A673 (cell line): ENCODE measurements at regions not wholly inside any gene's neighbourhood (a gene's known extent, or its start where the extent isn't known, plus 50 kb on each side); places are given as distances from the start of the nearest gene placed in this dataset.

Source experiments
- BruUV-seq: library from RNA; stranded (reverse); fragments of 400-500 nt; replicated peaks from 2 replicates; lab custom pipeline; 2021; lab: Mats Ljungman, UMichigan
- CTCF ChIA-PET: fragments of 300-600 bp; sonication (Branson Sonifier 250); formaldehyde crosslinking; loops from one replicate; lab custom pipeline; 2022; ENCODE audit warnings: antibody characterized with exemption; lab: Charles Lee
- POLR2A ChIA-PET: fragments of 300-600 bp; sonication (Branson Sonifier 250); formaldehyde crosslinking; loops from one replicate; lab custom pipeline; 2022; ENCODE audit warnings: antibody characterized with exemption; ENCODE audit not compliant: low non-redundant PET; lab: Charles Lee
- DNase-seq: peaks from one replicate; pipeline ENCODE4 v3.0.0-alpha.2; 2015; ENCODE audit warnings: low spot score
- H3K27ac ChIP-seq: fragments of 200-600 bp; sonication (generic); 2 replicates; pipeline ENCODE4 v1.5.1; 2016; ENCODE audit warnings: mixed run types, low read depth, mild to moderate bottlenecking, mixed read lengths, antibody characterized with exemption, low read length; ENCODE audit not compliant: poor library complexity, severe bottlenecking
- H3K27me3 ChIP-seq: fragments of 200-600 bp; sonication (generic); replicated peaks from 2 replicates; pipeline ENCODE4 v1.6.1; 2017; ENCODE audit warnings: mixed run types, low read depth, mild to moderate bottlenecking, mixed read lengths, antibody characterized with exemption, low read length; ENCODE audit not compliant: insufficient read depth, poor library complexity
- H3K36me3 ChIP-seq: fragments of 200-600 bp; sonication (generic); 2 replicates; pipeline ENCODE4 v1.6.1; 2016; ENCODE audit warnings: mixed run types, mild to moderate bottlenecking, mixed read lengths, antibody characterized with exemption, low read length; ENCODE audit not compliant: insufficient read depth, poor library complexity, severe bottlenecking
- H3K4me1 ChIP-seq: fragments of 200-600 bp; sonication (generic); 2 replicates; pipeline ENCODE4 v1.6.1; 2017; ENCODE audit warnings: mixed run types, mild to moderate bottlenecking, mixed read lengths, antibody characterized with exemption, low read length; ENCODE audit not compliant: insufficient read depth, poor library complexity, severe bottlenecking
- H3K4me3 ChIP-seq: fragments of 200-600 bp; sonication (generic); 2 replicates; pipeline ENCODE4 v1.5.1; 2016; ENCODE audit warnings: low read depth, mixed run types, mild to moderate bottlenecking, mixed read lengths, low read length; ENCODE audit not compliant: poor library complexity, severe bottlenecking
- H3K9me3 ChIP-seq: fragments of 200-600 bp; sonication (generic); 2 replicates; pipeline ENCODE4 v1.6.1; 2016; ENCODE audit warnings: mixed run types, low read depth, mild to moderate bottlenecking, mixed read lengths, antibody characterized with exemption, low read length; ENCODE audit not compliant: poor library complexity, severe bottlenecking
- EZH2 ChIP-seq: fragments of 200-600 bp; sonication (generic); IDR thresholded peaks from 2 replicates; pipeline ENCODE4 v1.6.1; 2017; ENCODE audit warnings: borderline replicate concordance, low read depth, mild to moderate bottlenecking, mixed read lengths, antibody characterized with exemption, low read length; ENCODE audit not compliant: poor library complexity, severe bottlenecking
- intact Hi-C: fragments of 100-400 bp; cut with micrococcal nuclease; formaldehyde crosslinking; loops from one replicate; pipeline ENCODE4 v1.10.0; 2022; ENCODE audit not compliant: unreplicated experiment
- TF ChIP-seq, protein P1 (sequence below): fragments of 300-800, 200-600 bp; sonication (generic); conservative IDR thresholded peaks from 2 replicates; pipeline ENCODE4 v1.5.1; 2017; ENCODE audit warnings: low read depth, mild to moderate bottlenecking, antibody characterized with exemption, low read length, moderate library complexity, mixed read lengths

DNA sequence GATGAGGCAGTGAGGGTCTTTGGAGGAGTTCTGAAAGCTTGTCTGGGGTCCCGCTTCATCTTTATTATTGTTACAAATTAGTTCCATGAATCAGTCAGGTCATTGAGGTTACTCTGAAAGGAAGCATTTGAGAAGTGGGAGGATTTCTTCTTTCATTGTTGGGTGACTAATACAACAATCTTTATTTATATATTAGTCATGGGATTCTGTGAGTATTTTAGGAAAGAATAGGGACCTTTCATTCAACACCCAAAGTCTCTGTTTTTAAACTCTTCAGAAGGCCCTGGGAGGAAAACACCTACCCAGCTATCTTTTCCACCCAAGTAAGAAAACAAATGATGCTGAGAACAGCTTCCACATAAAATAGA, 98.3 kb downstream of the SOD2 start:
- intact Hi-C loops = no loop called here
- Histone ChIP-seq H3K27ac (no peak overlapping the region), H3K4me1 (no peaks in the 10 kb centered on the region), H3K36me3 (no peaks in the 10 kb centered on the region), H3K4me3 (no peak overlapping the region), H3K27me3 (no peaks in the 10 kb centered on the region), H3K9me3 (no peaks in the 10 kb centered on the region)
- TF ChIP-seq, protein P1, sequence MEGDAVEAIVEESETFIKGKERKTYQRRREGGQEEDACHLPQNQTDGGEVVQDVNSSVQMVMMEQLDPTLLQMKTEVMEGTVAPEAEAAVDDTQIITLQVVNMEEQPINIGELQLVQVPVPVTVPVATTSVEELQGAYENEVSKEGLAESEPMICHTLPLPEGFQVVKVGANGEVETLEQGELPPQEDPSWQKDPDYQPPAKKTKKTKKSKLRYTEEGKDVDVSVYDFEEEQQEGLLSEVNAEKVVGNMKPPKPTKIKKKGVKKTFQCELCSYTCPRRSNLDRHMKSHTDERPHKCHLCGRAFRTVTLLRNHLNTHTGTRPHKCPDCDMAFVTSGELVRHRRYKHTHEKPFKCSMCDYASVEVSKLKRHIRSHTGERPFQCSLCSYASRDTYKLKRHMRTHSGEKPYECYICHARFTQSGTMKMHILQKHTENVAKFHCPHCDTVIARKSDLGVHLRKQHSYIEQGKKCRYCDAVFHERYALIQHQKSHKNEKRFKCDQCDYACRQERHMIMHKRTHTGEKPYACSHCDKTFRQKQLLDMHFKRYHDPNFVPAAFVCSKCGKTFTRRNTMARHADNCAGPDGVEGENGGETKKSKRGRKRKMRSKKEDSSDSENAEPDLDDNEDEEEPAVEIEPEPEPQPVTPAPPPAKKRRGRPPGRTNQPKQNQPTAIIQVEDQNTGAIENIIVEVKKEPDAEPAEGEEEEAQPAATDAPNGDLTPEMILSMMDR = no peak
- TF ChIP-seq EZH2 = no peak
- ChIA-PET POLR2A (no interaction called here), CTCF (interaction anchor here (0.6 kb wide), 1 partner anchor 57 kb away, joined by 16 read pairs; no protein-coding TSS in a partner anchor)
- peak; percentile 28 for DNase-seq
- no TSS peak for BruUV-seq

DNA sequence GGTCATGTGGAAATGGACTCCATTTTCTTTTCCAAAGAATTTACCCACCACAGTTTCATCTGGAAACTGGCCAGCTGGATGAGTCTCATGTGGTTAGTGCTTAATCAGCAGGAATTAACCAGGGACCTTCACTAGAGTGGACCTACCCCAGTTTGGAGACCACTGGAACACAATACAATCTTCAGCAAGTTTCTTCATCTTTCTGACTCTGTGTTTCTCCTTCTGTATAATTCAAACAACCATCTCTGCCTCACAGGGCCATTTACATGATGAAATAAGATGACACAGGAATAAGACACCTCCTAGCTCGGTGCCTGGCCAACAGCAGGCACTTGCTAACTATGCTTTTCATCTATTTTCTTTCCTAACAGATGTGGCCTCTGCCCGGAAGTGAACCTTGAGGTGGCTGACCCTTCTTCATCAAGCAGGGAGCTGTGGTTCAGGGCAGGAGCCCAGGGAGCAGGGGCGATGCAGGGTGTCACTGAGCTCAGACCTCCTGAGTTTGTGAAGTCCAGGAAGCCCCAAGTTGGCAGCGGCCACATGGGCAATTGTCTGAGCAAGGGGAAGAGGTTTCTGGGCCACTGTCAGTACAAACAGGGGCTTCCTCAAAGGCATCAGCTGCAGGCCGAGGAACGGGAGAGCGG, 98.8 kb downstream of the SOD2 start:
- no peaks in the 10 kb centered on the region for H3K27me3 ChIP-seq
- DNase-seq = no peak
- H3K27ac ChIP-seq = no peak overlapping the region
- H3K4me1 ChIP-seq = no peaks in the 10 kb centered on the region
- no peaks in the 10 kb centered on the region for H3K36me3 ChIP-seq
- no peak overlapping the region for H3K4me3 ChIP-seq
- ChIA-PET POLR2A (no interaction called here), CTCF (no interaction called here)
- H3K9me3 ChIP-seq = no peaks in the 10 kb centered on the region
- TF ChIP-seq, protein P1 = no peak
- no TSS peak for BruUV-seq
- intact Hi-C loops = no loop called here

DNA sequence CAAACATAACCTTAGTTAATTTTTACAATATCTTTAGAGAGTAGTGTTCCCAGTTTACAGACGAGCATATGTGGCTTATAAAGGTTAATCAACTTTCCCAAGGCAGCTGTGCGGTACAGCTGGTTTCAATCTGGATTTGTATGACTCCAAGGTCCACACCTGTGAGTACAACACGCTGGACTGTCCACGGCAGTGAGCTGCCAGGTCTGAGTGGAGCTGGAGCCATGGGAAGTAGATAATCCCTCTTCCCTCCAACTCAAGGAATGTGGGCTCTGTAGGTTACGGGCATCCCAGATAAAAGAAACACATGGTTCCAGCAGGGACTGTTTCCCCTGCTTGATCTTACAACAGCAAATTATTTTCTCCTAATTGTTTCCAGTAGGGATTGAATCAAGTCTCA, 102.2 kb downstream of the SOD2 start:
- no peaks in the 10 kb centered on the region for H3K4me1 ChIP-seq
- H3K27me3 ChIP-seq = no peaks in the 10 kb centered on the region
- H3K36me3 ChIP-seq = no peaks in the 10 kb centered on the region
- ChIA-PET CTCF (no interaction called here), POLR2A (no interaction called here)
- no peak for DNase-seq
- H3K27ac ChIP-seq = no peak overlapping the region
- intact Hi-C loops = no loop called here
- H3K4me3 ChIP-seq = no peak overlapping the region
- BruUV-seq = no TSS peak
- H3K9me3 ChIP-seq = no peaks in the 10 kb centered on the region
- TF ChIP-seq, protein P1 = no peak
- TF ChIP-seq EZH2 = no peak
